GM23338 (cell line): ENCODE measurements at regions not wholly inside any gene's neighbourhood (a gene's known extent, or its start where the extent isn't known, plus 50 kb on each side); places are given as distances from the start of the nearest gene placed in this dataset.

Experiments used
- ATAC-seq: fragments of 200-7000 bp; cut with Tn5 transposase; 3 replicates; pipeline ENCODE4 v1.9.1; 2020
- DNase-seq: peaks from one replicate; pipeline ENCODE4 v3.0.0-alpha.2; 2015; ENCODE audit warnings: low spot score
- H2AFZ ChIP-seq: fragments of 200-600 bp; sonication (generic); 2 replicates; pipeline ENCODE4 v1.8.0; 2016; ENCODE audit warnings: antibody characterized with exemption, mild to moderate bottlenecking, moderate library complexity
- H3F3A ChIP-seq: fragments of 200-600 bp; sonication (generic); replicated peaks from 2 replicates; pipeline ENCODE4 v1.8.0; 2017; ENCODE audit warnings: antibody characterized with exemption, mixed run types, low read depth
- H3K27ac ChIP-seq: fragments of 200-600 bp; sonication (generic); 2 replicates; pipeline ENCODE4 v1.6.1; 2016; ENCODE audit warnings: low read depth
- H3K27me3 ChIP-seq: fragments of 200-600 bp; sonication (generic); 2 replicates; pipeline ENCODE4 v1.8.0; 2016; ENCODE audit warnings: mild to moderate bottlenecking, mixed run types, moderate library complexity; ENCODE audit not compliant: insufficient read depth
- H3K36me3 ChIP-seq: fragments of 200-600 bp; sonication (generic); 2 replicates; pipeline ENCODE4 v1.8.0; 2016; ENCODE audit warnings: mild to moderate bottlenecking; ENCODE audit not compliant: insufficient read depth
- H3K4me1 ChIP-seq: fragments of 200-600 bp; sonication (generic); 2 replicates; pipeline ENCODE4 v1.8.0; 2016; ENCODE audit warnings: mild to moderate bottlenecking, moderate library complexity; ENCODE audit not compliant: insufficient read depth
- H3K4me2 ChIP-seq: fragments of 200-600 bp; sonication (generic); 2 replicates; pipeline ENCODE4 v1.7.1; 2017; ENCODE audit warnings: mixed run types
- H3K4me3 ChIP-seq: fragments of 200-600 bp; sonication (generic); 2 replicates; pipeline ENCODE4 v1.6.1; 2016; ENCODE audit warnings: mixed run types
- H3K79me2 ChIP-seq: fragments of 200-600 bp; sonication (generic); replicated peaks from 2 replicates; pipeline ENCODE4 v1.8.0; 2017; ENCODE audit warnings: mild to moderate bottlenecking; ENCODE audit not compliant: insufficient read depth
- H3K9me2 ChIP-seq: fragments of 200-600 bp; sonication (generic); 2 replicates; pipeline ENCODE4 v1.8.0; 2017; ENCODE audit not compliant: insufficient read depth
- H4K20me1 ChIP-seq: fragments of 200-600 bp; sonication (generic); replicated peaks from 2 replicates; pipeline ENCODE4 v1.8.0; 2017; ENCODE audit warnings: mild to moderate bottlenecking; ENCODE audit not compliant: insufficient read depth
- H3K27ac Mint-ChIP-seq: 2 replicates; pipeline ENCODE4 v1.8.0; 2020; ENCODE audit warnings: inconsistent platforms, mild to moderate bottlenecking, moderate library complexity, mixed read lengths
- H3K27me3 Mint-ChIP-seq: 3 replicates; pipeline ENCODE4 v1.8.0; 2022; ENCODE audit warnings: low read depth, mild to moderate bottlenecking, moderate library complexity, mixed read lengths, inconsistent platforms; ENCODE audit not compliant: insufficient read depth, poor library complexity
- H3K36me3 Mint-ChIP-seq: 3 replicates; pipeline ENCODE4 v1.8.0; 2021; ENCODE audit warnings: low read depth, mild to moderate bottlenecking, inconsistent platforms, moderate library complexity, mixed read lengths
- H3K4me1 Mint-ChIP-seq: 3 replicates; pipeline ENCODE4 v1.8.0; 2020; ENCODE audit warnings: mild to moderate bottlenecking, inconsistent platforms, mixed read lengths
- H3K4me3 Mint-ChIP-seq: 3 replicates; pipeline ENCODE4 v1.8.0; 2021; ENCODE audit warnings: moderate library complexity, mild to moderate bottlenecking, inconsistent platforms, mixed read lengths
- H3K9me3 Mint-ChIP-seq: 3 replicates; pipeline ENCODE4 v1.8.0; 2020; ENCODE audit warnings: moderate library complexity, mild to moderate bottlenecking, inconsistent platforms, mixed read lengths
- CREB1 ChIP-seq: fragments of 250-450 bp; sonication (Bioruptor Pico); IDR thresholded peaks from 2 replicates; pipeline ENCODE4 v1.5.0; 2020; ENCODE audit warnings: low read depth, mild to moderate bottlenecking, moderate library complexity
- CTCF ChIP-seq, 2 experiments: fragments of 200-600 bp in 1 of 2; sonication (generic) in 1 of 2; conservative IDR thresholded peaks; 2 replicates each; pipeline versions ENCODE4 v1.5.1 to v1.6.1; 2016 to 2017; ENCODE audit warnings: antibody characterized with exemption in 2 of 2, low read depth in 2 of 2, mild to moderate bottlenecking in 2 of 2, moderate library complexity in 1 of 2
- EZH2 ChIP-seq: fragments of 200-600 bp; sonication (generic); IDR thresholded peaks from one replicate; pipeline ENCODE4 v1.8.0; 2017; ENCODE audit warnings: antibody characterized with exemption, mild to moderate bottlenecking, low read depth; ENCODE audit not compliant: unreplicated experiment
- EZH2phosphoT487 ChIP-seq: fragments of 200-600 bp; sonication (generic); IDR thresholded peaks from one replicate; pipeline ENCODE4 v1.8.1; 2018; ENCODE audit warnings: antibody characterized with exemption; ENCODE audit not compliant: unreplicated experiment
- NANOG ChIP-seq: IDR thresholded peaks from 2 replicates; pipeline ENCODE4 v1.6.1; 2016; ENCODE audit warnings: antibody characterized with exemption, borderline replicate concordance
- POLR2AphosphoS5 ChIP-seq: IDR thresholded peaks from 2 replicates; pipeline ENCODE4 v1.6.1; 2016; ENCODE audit warnings: antibody characterized with exemption, low read depth
- REST ChIP-seq: IDR thresholded peaks from one replicate; pipeline ENCODE4 v1.6.1; 2018; ENCODE audit warnings: antibody characterized with exemption; ENCODE audit not compliant: unreplicated experiment
- STAT1 ChIP-seq: IDR thresholded peaks from one replicate; pipeline ENCODE4 v1.6.1; 2016; ENCODE audit warnings: antibody characterized with exemption; ENCODE audit not compliant: unreplicated experiment
- ZNF114 ChIP-seq: fragments of 250-450 bp; sonication (Bioruptor Pico); IDR thresholded peaks from 2 replicates; pipeline ENCODE4 v1.5.0; 2020; ENCODE audit warnings: mild to moderate bottlenecking, moderate library complexity
- TF ChIP-seq, protein P1 (sequence below): IDR thresholded peaks from 2 replicates; pipeline ENCODE4 v1.6.1; 2016; ENCODE audit warnings: antibody characterized with exemption

DNA sequence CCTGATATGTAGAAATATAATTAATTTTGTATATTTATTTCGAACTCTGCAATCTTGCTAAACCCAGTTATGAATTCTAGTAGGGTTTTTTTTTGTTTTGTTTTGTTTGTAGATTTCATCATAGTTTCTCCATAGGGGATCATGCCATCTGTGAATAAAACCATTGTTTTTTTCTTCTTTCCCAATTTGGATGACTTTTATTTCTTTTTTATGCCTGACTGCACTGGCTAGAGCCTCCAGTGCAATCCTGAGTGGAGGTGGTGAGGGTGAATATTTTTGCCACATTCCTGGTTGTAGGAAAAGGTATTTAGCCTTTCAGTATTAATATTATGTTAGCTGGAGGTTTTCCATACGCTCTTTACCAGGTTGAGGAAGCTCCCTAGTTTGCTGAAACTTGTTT is 70.0 kb upstream of the GFPT2 start (continued):
- TF ChIP-seq CTCF (conservative IDR thresholded peaks at IDR 0.05; ENCODE audit: low read depth in 2 of 2), result no peak
- no peak for TF ChIP-seq EZH2
- no peak for TF ChIP-seq REST
- no peak for TF ChIP-seq ZNF114 (CRISPR knock-in tag)
- no peak for TF ChIP-seq POLR2AphosphoS5

GRCh38 chr5:180423598-180423997 is 70.5 kb upstream of the GFPT2 start:
- Histone ChIP-seq H3K9me2 (no peaks in the 10 kb centered on the region), H4K20me1 (no peaks in the 10 kb centered on the region), H3K4me1 (no peaks in the 10 kb centered on the region), H3K4me2 (no peak overlapping the region), H3K27ac (no peak overlapping the region), H2AFZ (peak overlapping the region; percentile 64), H3K79me2 (no peaks in the 10 kb centered on the region), H3K36me3 (no peaks in the 10 kb centered on the region), H3K4me3 (no peak overlapping the region), H3K27me3 (no peaks in the 10 kb centered on the region), H3F3A (no peaks in the 10 kb centered on the region)
- H3K27ac Mint-ChIP-seq, result peak overlapping the region; percentile 43; the same call in 1 of the 2 replicates
- ATAC-seq (peak; percentile 51), DNase-seq (no peak)
- no peak overlapping the region for H3K4me3 Mint-ChIP-seq
- H3K36me3 Mint-ChIP-seq, result no peaks in the 10 kb centered on the region
- peaks cover 8% of the 10 kb centered on the region; the same call in 2 of the 3 replicates for H3K4me1 Mint-ChIP-seq
- peaks cover 3% of the 10 kb centered on the region; the same call in 1 of the 3 replicates for H3K9me3 Mint-ChIP-seq
- H3K27me3 Mint-ChIP-seq, result peaks cover 9% of the 10 kb centered on the region
- TF ChIP-seq CTCF (conservative IDR thresholded peaks at IDR 0.05; ENCODE audit: low read depth in 2 of 2) (no peak), REST (no peak), CREB1 (no peak), EZH2phosphoT487 (no peak), NANOG (no peak), STAT1 (no peak)
- TF ChIP-seq, protein P1, sequence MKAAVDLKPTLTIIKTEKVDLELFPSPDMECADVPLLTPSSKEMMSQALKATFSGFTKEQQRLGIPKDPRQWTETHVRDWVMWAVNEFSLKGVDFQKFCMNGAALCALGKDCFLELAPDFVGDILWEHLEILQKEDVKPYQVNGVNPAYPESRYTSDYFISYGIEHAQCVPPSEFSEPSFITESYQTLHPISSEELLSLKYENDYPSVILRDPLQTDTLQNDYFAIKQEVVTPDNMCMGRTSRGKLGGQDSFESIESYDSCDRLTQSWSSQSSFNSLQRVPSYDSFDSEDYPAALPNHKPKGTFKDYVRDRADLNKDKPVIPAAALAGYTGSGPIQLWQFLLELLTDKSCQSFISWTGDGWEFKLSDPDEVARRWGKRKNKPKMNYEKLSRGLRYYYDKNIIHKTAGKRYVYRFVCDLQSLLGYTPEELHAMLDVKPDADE, result no peak
